IMR-90 (cell line): ENCODE measurements at regions not wholly inside any gene's neighbourhood (a gene's known extent, or its start where the extent isn't known, plus 50 kb on each side); places are given as distances from the start of the nearest gene placed in this dataset.

Experiments
- ATAC-seq: fragments of 200-7000 bp; cut with Tn5 transposase; 2 replicates; pipeline ENCODE4 v1.9.1; 2020; ENCODE audit warnings: low read depth, mild to moderate bottlenecking, moderate library complexity
- BruUV-seq: library from RNA; stranded (reverse); fragments of 400-500 nt; replicated peaks from 2 replicates; lab custom pipeline; 2021; lab: Mats Ljungman, UMichigan
- CTCF ChIA-PET: fragments of 300-600 bp; formaldehyde crosslinking; extraction: SDS; loops from one replicate; lab custom pipeline; 2021; ENCODE audit warnings: antibody characterized with exemption; lab: Yijun Ruan, JAX
- POLR2A ChIA-PET: fragments of 300-600 bp; sonication (Branson Sonifier 250); formaldehyde crosslinking; loops from one replicate; lab custom pipeline; 2022; ENCODE audit warnings: antibody characterized with exemption; ENCODE audit not compliant: unreplicated experiment; lab: Charles Lee
- DNase-seq: peaks from one replicate; pipeline ENCODE4 v3.0.0; 2013
- H2AFZ ChIP-seq: replicated peaks from 2 replicates; pipeline ENCODE3; 2013; ENCODE audit warnings: low read length, mild to moderate bottlenecking; ENCODE audit not compliant: poor library complexity
- H2AK5ac ChIP-seq: 2 replicates; pipeline ENCODE4 v1.6.1; 2013; ENCODE audit warnings: low read depth, low read length, inconsistent platforms
- H2AK9ac ChIP-seq: replicated peaks from 2 replicates; pipeline ENCODE3; 2013; ENCODE audit warnings: mild to moderate bottlenecking, low read depth, low read length, moderate library complexity; ENCODE audit not compliant: poor library complexity
- H2BK120ac ChIP-seq: 2 replicates; pipeline ENCODE4 v1.6.1; 2013; ENCODE audit warnings: low read depth, low read length, inconsistent platforms
- H2BK15ac ChIP-seq: 3 replicates; pipeline ENCODE4 v1.6.1; 2013; ENCODE audit warnings: low read depth, low read length, inconsistent platforms
- H2BK20ac ChIP-seq: 2 replicates; pipeline ENCODE4 v1.6.1; 2013; ENCODE audit warnings: low read depth, mild to moderate bottlenecking, inconsistent platforms, low read length, moderate library complexity
- H2BK5ac ChIP-seq: 2 replicates; pipeline ENCODE4 v1.6.1; 2013; ENCODE audit warnings: mild to moderate bottlenecking, low read depth, low read length, inconsistent platforms; ENCODE audit not compliant: poor library complexity, severe bottlenecking
- H3K14ac ChIP-seq: replicated peaks from 2 replicates; pipeline ENCODE4 v1.6.1; 2013; ENCODE audit warnings: low read depth, low read length, inconsistent platforms
- H3K18ac ChIP-seq: 2 replicates; pipeline ENCODE4 v1.6.1; 2013; ENCODE audit warnings: low read depth, low read length, control low read depth
- H3K23ac ChIP-seq: 2 replicates; pipeline ENCODE4 v1.6.1; 2013; ENCODE audit warnings: low read depth, low read length, inconsistent platforms
- H3K27ac ChIP-seq: 2 replicates; pipeline ENCODE4 v1.5.1; 2013; ENCODE audit warnings: mild to moderate bottlenecking, control low read depth, low read length; ENCODE audit not compliant: insufficient read depth
- H3K27me3 ChIP-seq: 2 replicates; pipeline ENCODE4 v1.6.1; 2013; ENCODE audit warnings: low read length; ENCODE audit not compliant: control insufficient read depth, insufficient read depth
- H3K36me3 ChIP-seq: 2 replicates; pipeline ENCODE4 v1.6.1; 2013; ENCODE audit warnings: low read length, mixed read lengths; ENCODE audit not compliant: control insufficient read depth, insufficient read depth
- H3K4ac ChIP-seq: 2 replicates; pipeline ENCODE4 v1.6.1; 2013; ENCODE audit warnings: low read depth, low read length, inconsistent platforms
- H3K4me1 ChIP-seq: 2 replicates; pipeline ENCODE4 v1.6.1; 2013; ENCODE audit warnings: low read length, mixed read lengths; ENCODE audit not compliant: control insufficient read depth, insufficient read depth
- H3K4me2 ChIP-seq: 2 replicates; pipeline ENCODE4 v1.6.1; 2013; ENCODE audit warnings: low read depth, mild to moderate bottlenecking, control low read depth, low read length, moderate library complexity
- H3K4me3 ChIP-seq: 2 replicates; pipeline ENCODE4 v1.5.1; 2013; ENCODE audit warnings: low read depth, mild to moderate bottlenecking, control low read depth, low read length, moderate library complexity; ENCODE audit not compliant: insufficient read depth
- H3K56ac ChIP-seq: 2 replicates; pipeline ENCODE4 v1.6.1; 2013; ENCODE audit warnings: low read length, inconsistent platforms; ENCODE audit not compliant: insufficient read depth; ENCODE audit errors: extremely low read depth
- H3K79me1 ChIP-seq, 2 experiments: 2 replicates each; pipeline ENCODE4 v1.6.1; 2013; ENCODE audit warnings: low read length in 2 of 2, inconsistent platforms in 1 of 2, low read depth in 1 of 2
- H3K9ac ChIP-seq: 2 replicates; pipeline ENCODE4 v1.6.1; 2013; ENCODE audit warnings: low read depth, low read length, control low read depth
- H3K9me1 ChIP-seq: 2 replicates; pipeline ENCODE4 v1.6.1; 2013; ENCODE audit warnings: low read length, inconsistent platforms; ENCODE audit not compliant: insufficient read depth
- H3K9me3 ChIP-seq: 2 replicates; pipeline ENCODE4 v1.6.1; 2013; ENCODE audit warnings: low read length; ENCODE audit not compliant: control insufficient read depth, insufficient read depth
- H4K20me1 ChIP-seq: 2 replicates; pipeline ENCODE4 v1.6.1; 2013; ENCODE audit warnings: low read length, inconsistent platforms; ENCODE audit not compliant: insufficient read depth
- H4K5ac ChIP-seq: 2 replicates; pipeline ENCODE4 v1.6.1; 2013; ENCODE audit warnings: mild to moderate bottlenecking, low read depth, low read length, control low read depth
- H4K8ac ChIP-seq, 2 experiments: 2 replicates each; pipeline ENCODE4 v1.6.1; 2013; ENCODE audit warnings: low read depth in 2 of 2, low read length in 2 of 2, control low read depth in 1 of 2, inconsistent platforms in 1 of 2
- H4K91ac ChIP-seq: 2 replicates; pipeline ENCODE4 v1.6.1; 2013; ENCODE audit warnings: low read depth, low read length, inconsistent platforms; ENCODE audit not compliant: insufficient read depth
- BHLHE40 ChIP-seq: fragments of 150-350 bp; IDR thresholded peaks from 2 replicates; pipeline ENCODE4 v1.6.1; 2016; ENCODE audit warnings: mild to moderate bottlenecking, low read depth, low read length
- CHD1 ChIP-seq: IDR thresholded peaks from 2 replicates; pipeline ENCODE4 v1.6.1; 2012; ENCODE audit warnings: low read depth, low read length, improper control_type of control experiment
- ELK1 ChIP-seq: fragments of 150-350 bp; IDR thresholded peaks from 2 replicates; pipeline ENCODE4 v1.6.1; 2016; ENCODE audit warnings: low read depth, mild to moderate bottlenecking, low read length, moderate library complexity, borderline replicate concordance
- FOS ChIP-seq: fragments of 150-350 bp; IDR thresholded peaks from 2 replicates; pipeline ENCODE4 v1.6.1; 2016; ENCODE audit warnings: low read depth, low read length
- MAFK ChIP-seq: IDR thresholded peaks from 2 replicates; pipeline ENCODE4 v1.6.1; 2012; ENCODE audit warnings: low read depth, low read length, improper control_type of control experiment
- MXI1 ChIP-seq: IDR thresholded peaks from 2 replicates; pipeline ENCODE4 v1.6.1; 2012; ENCODE audit warnings: low read depth, mild to moderate bottlenecking, low read length, moderate library complexity, borderline replicate concordance
- NFE2L2 ChIP-seq: fragments of 150-350 bp; IDR thresholded peaks from 2 replicates; pipeline ENCODE4 v1.6.1; 2016; ENCODE audit warnings: low read depth, mild to moderate bottlenecking, low read length
- POLR2A ChIP-seq: IDR thresholded peaks from 2 replicates; pipeline ENCODE4 v1.6.1; 2012; ENCODE audit warnings: mild to moderate bottlenecking, low read depth, low read length
- RCOR1 ChIP-seq: IDR thresholded peaks from 2 replicates; pipeline ENCODE4 v1.6.1; 2012; ENCODE audit warnings: mild to moderate bottlenecking, low read length, improper control_type of control experiment; ENCODE audit not compliant: insufficient replicate concordance
- SMC3 ChIP-seq: fragments of 150-350 bp; IDR thresholded peaks from 2 replicates; pipeline ENCODE4 v1.6.1; 2016; ENCODE audit warnings: low read depth, mild to moderate bottlenecking, antibody characterized with exemption, low read length, moderate library complexity
- USF2 ChIP-seq: fragments of 150-350 bp; IDR thresholded peaks from 2 replicates; pipeline ENCODE4 v1.6.1; 2017; ENCODE audit warnings: mild to moderate bottlenecking, antibody characterized with exemption, low read length, low read depth
- WGBS, 2 experiments: methylation state at CpG; one replicate each; pipeline versions ENCODE4 v1.1.5 to v1.1.7; 2013; ENCODE audit warnings: missing lambda C conversion rate in 2 of 2; ENCODE audit not compliant: insufficient read length in 1 of 2; ENCODE audit errors: extremely low coverage in 2 of 2; 5-methylcytosine and 5-hydroxymethylcytosine counted together
- dilution Hi-C: fragments of 300-500 bp; cut with HindIII; formaldehyde crosslinking; loops from one replicate; pipeline ENCODE4 v1.14.3; 2018; ENCODE audit warnings: low sequenced_read_pairs; ENCODE audit not compliant: unreplicated experiment
- in situ Hi-C: fragments of 300-500 bp; cut with MboI; formaldehyde crosslinking; loops from 3 replicates; pipeline ENCODE4 v1.14.3; 2019; ENCODE audit warnings: low sequenced_read_pairs, inconsistent platforms, mixed read lengths
- intact Hi-C: fragments of 100-400 bp; cut with micrococcal nuclease; formaldehyde crosslinking; loops from 2 replicates; pipeline ENCODE4 v1.10.0; 2022

GRCh38 chr2:144261336-144261735 lies 258.6 kb downstream of the ZEB2 start:
- BruUV-seq, result no TSS peak
- H3K27ac ChIP-seq, result no peak overlapping the region
- H2BK120ac ChIP-seq, result no peak overlapping the region
- no peak overlapping the region for H4K8ac ChIP-seq
- no peaks in the 10 kb centered on the region for H3K36me3 ChIP-seq
- H2AK5ac ChIP-seq, result no peak overlapping the region
- dilution Hi-C loops, result no loop called here
- H2BK5ac ChIP-seq, result no peak overlapping the region
- peaks cover 0 to 4% of the 10 kb centered on the region in 2 experiments; a peak in 1 of 4 replicates for H3K79me1 ChIP-seq
- ChIA-PET POLR2A (no interaction called here), CTCF (no interaction called here)
- no peak overlapping the region for H2AK9ac ChIP-seq
- ATAC-seq, result no peak
- H3K9me3 ChIP-seq, result peaks cover 4% of the 10 kb centered on the region
- DNase-seq, result no peak
- no peak overlapping the region for H3K56ac ChIP-seq
- no peak overlapping the region for H3K4me2 ChIP-seq
- H2AFZ ChIP-seq, result no peak overlapping the region
- H3K18ac ChIP-seq, result no peak overlapping the region
- no peak overlapping the region for H3K23ac ChIP-seq
- H4K5ac ChIP-seq, result no peak overlapping the region
- no peak overlapping the region for H3K4ac ChIP-seq
- no peak overlapping the region for H3K4me3 ChIP-seq
- intact Hi-C loops, result no loop called here
- H3K4me1 ChIP-seq, result peaks cover 1% of the 10 kb centered on the region; the same call in 1 of the 2 replicates
- H2BK20ac ChIP-seq, result no peak overlapping the region
- no CpG with 5 or more reads among the region's 2 CpGs for WGBS, 2 experiments
- no peak overlapping the region for H4K91ac ChIP-seq
- no peak overlapping the region for H2BK15ac ChIP-seq
- no peak overlapping the region for H3K9ac ChIP-seq
- no peaks in the 10 kb centered on the region for H3K27me3 ChIP-seq
- in situ Hi-C loops, result no loop called here
- TF ChIP-seq CHD1, result no peak
- TF ChIP-seq POLR2A, result no peak
- no peak for TF ChIP-seq FOS
- no peak for TF ChIP-seq USF2
- no peak for TF ChIP-seq MAFK
- TF ChIP-seq NFE2L2, result no peak
- TF ChIP-seq ELK1, result no peak
- TF ChIP-seq MXI1, result no peak
- no peak for TF ChIP-seq SMC3
- no peak for TF ChIP-seq RCOR1
- TF ChIP-seq BHLHE40, result no peak
- H3K14ac ChIP-seq, result no peak overlapping the region
- H3K9me1 ChIP-seq, result no peaks in the 10 kb centered on the region
- no peaks in the 10 kb centered on the region for H4K20me1 ChIP-seq
